ENCODE measurements at regions not wholly inside any gene's neighbourhood (a gene's known extent, or its start where the extent isn't known, plus 50 kb on each side); places are given as distances from the start of the nearest gene placed in this dataset.

GRCh38 chr2:120885321-120885720, 149.7 kb downstream of the GLI2 start:
- TF ChIP-seq, protein P1, sequence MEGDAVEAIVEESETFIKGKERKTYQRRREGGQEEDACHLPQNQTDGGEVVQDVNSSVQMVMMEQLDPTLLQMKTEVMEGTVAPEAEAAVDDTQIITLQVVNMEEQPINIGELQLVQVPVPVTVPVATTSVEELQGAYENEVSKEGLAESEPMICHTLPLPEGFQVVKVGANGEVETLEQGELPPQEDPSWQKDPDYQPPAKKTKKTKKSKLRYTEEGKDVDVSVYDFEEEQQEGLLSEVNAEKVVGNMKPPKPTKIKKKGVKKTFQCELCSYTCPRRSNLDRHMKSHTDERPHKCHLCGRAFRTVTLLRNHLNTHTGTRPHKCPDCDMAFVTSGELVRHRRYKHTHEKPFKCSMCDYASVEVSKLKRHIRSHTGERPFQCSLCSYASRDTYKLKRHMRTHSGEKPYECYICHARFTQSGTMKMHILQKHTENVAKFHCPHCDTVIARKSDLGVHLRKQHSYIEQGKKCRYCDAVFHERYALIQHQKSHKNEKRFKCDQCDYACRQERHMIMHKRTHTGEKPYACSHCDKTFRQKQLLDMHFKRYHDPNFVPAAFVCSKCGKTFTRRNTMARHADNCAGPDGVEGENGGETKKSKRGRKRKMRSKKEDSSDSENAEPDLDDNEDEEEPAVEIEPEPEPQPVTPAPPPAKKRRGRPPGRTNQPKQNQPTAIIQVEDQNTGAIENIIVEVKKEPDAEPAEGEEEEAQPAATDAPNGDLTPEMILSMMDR (IDR thresholded peaks at IDR 0.05; ENCODE audit: extremely low read depth, missing control alignments): no peak
- DNase-seq (ENCODE audit: low spot score): no peak

DNA sequence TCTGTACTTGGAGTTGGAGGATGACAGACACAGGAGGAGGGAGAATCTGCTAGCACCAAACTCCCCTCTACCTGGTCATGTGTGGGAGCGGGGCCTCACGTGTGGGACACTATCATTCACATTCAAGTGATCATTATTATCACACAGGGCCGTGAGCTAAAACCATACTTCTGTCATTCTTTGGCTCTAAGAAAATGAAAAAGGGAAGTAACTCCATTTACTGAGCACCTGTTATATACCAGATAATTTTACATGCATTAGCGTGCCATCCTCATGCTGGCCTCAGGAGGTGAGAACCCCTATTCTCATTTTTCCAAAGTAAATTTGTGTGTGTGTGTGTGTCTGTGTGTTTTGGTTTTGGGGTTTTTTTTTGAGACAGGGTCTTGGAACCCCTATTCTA, 150.1 kb downstream of the GLI2 start:
- TF ChIP-seq, protein P1 (IDR thresholded peaks at IDR 0.05; ENCODE audit: extremely low read depth, missing control alignments): no peak
- no peak for DNase-seq (ENCODE audit: low spot score)

DNA sequence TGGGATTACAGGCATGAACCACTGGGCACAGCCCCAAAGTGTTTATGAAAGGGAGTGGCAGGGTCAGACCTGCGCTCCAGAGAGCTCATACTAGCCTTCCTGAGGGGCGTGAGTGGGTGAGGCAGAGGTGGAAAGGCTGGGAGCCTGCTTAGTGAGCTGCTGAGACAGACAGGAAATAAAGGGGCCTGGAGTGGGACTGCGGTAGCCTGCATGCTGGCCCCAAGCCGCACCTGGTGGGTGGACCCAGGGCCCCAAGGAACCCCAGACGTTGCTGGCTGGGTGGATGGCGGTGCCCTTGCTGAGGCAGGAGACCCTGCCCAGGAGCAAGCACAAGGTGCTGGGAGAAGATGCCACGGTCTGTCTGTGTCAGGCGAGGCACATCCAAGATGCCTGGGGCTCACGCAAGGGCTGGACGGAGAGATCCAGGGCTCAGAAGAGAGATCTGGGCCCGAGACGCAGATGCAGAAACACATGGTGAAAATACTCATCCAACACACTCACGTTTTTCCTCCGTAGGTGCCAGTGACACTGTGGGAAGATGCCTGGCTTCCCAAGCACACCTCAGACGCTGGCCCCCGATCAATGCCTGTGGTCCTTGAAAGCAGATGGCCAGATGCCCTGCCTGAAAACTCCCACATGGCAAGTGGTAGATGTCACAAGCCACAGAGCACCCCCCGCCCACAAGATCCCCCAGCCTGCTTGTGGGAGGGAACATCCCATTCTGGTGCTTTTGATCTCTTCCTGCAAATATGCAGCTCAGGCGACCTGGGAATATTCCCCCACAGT, 151.1 kb downstream of the GLI2 start:
- TF ChIP-seq, protein P1 (IDR thresholded peaks at IDR 0.05; ENCODE audit: extremely low read depth, missing control alignments): no peak
- DNase-seq (ENCODE audit: low spot score): no peak

GRCh38 chr2:120887320-120887697, 151.6 kb downstream of the GLI2 start:
- DNase-seq (ENCODE audit: low spot score): no peak
- TF ChIP-seq, protein P1 (IDR thresholded peaks at IDR 0.05; ENCODE audit: extremely low read depth, missing control alignments): no peak

DNA sequence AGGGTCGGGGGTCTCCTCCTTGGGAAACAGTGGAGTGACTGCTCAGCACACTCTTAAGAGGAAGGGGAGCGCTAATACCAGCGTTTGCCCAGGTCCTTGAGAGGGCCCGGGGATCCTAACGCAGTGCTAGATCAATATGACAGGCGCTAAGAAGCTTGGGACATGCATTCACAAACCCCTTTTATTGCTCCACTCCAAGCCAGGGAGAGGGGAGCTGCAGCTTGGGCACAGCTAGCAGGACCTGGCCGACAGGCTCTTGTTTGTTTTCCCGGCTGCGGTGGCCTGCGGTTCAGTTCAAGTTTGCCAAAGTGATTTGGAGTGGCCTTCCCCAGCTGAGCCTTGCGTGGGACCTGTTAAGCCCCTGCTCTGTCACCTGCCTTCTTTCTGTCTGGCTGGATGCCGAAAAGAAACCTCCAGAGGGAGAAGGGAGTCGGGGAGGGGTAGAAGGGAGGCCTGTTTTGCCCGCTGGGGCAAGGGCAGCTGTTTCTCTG, 152.1 kb downstream of the GLI2 start:
- DNase-seq (ENCODE audit: low spot score): no peak
- TF ChIP-seq, protein P1 (IDR thresholded peaks at IDR 0.05; ENCODE audit: extremely low read depth, missing control alignments): no peak

DNA sequence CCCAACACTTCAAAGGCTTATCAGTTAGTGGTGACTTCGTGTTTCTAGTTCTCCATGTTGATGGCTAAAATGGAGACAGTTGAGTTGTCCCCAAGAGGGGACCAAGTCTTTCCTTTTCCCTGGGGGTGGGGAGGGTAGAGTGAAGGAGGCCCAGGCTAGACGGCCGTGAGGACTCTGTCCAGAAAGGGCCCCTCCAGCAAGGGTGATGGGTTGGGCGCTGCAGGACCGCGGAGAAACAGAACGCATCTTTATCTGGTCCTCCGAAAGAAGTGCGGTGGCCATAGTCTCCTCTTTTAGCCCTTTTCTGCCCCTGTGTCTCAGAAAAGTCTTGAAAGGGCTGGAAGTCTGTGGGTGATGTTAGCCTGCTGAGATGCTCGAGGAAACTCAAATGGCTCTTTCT, 153.2 kb downstream of the GLI2 start:
- TF ChIP-seq, protein P1 (IDR thresholded peaks at IDR 0.05; ENCODE audit: extremely low read depth, missing control alignments): no peak
- DNase-seq (ENCODE audit: low spot score): no peak

DNA sequence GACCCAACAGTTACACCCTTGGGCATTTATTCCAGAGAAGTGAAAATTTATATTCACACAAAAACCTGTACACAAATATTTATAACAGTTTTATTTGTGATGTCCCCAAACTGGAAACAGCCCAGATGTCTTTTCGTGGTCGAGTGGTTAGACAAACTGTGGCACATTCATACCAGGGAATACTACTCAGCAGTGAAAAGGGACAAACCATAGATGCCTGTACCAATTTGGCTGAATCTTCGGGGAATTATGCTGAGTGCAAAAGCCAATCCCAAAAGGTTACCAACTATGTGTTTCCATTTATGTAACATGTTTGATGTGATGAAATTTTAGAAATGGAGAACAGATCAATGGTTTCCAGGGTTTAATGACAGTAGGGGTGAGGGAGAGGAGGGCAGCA, 154.3 kb downstream of the GLI2 start:
- TF ChIP-seq, protein P1 (IDR thresholded peaks at IDR 0.05; ENCODE audit: extremely low read depth, missing control alignments): no peak
- no peak for DNase-seq (ENCODE audit: low spot score)

Data from GM20000 (cell line).